SH-SY5Y (cell line): ENCODE measurements at regions not wholly inside any gene's neighbourhood (a gene's known extent, or its start where the extent isn't known, plus 50 kb on each side); places are given as distances from the start of the nearest gene placed in this dataset.

Experiments used
- GATA2 ChIP-seq: IDR thresholded peaks from 2 replicates; pipeline ENCODE4 v1.6.1; 2011; ENCODE audit warnings: mild to moderate bottlenecking, low read depth, low read length
- GATA3 ChIP-seq: IDR thresholded peaks from 2 replicates; pipeline ENCODE4 v1.6.1; 2011; ENCODE audit warnings: low read depth, mild to moderate bottlenecking, low read length, moderate library complexity

GRCh38 chr17:73887739-73888138 is 243.5 kb upstream of the SDK2 start:
- TF ChIP-seq GATA3 (no peak), GATA2 (no peak)
